ENCODE measurements at regions not wholly inside any gene's neighbourhood (a gene's known extent, or its start where the extent isn't known, plus 50 kb on each side); places are given as distances from the start of the nearest gene placed in this dataset.
"Not testable (repeated sequence)": the region's sequence is repeated elsewhere in the genome, so short reads cannot be mapped to it uniquely, and the experiment has no call there.

DNA sequence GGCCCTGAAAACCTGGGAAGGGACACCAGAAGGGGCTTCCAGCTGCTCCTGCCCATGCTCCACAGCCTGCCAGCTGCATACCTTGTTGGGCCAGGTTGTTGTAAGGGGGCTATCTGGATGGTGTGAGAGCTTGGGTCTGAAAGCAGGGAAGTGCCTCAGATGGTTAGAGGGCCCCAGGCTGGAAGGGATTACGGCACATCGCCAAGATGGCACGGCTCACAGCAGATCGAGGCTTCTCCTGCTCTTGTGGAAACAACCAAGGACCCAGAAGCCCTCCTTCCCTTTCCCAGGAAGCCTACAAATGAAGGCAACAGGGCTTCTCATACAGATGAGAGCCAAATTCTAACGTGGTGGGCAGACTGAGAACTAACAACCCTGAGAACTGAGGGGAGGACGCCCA is 121.7 kb upstream of the ADCY2 start:
- no peak for DNase-seq

DNA sequence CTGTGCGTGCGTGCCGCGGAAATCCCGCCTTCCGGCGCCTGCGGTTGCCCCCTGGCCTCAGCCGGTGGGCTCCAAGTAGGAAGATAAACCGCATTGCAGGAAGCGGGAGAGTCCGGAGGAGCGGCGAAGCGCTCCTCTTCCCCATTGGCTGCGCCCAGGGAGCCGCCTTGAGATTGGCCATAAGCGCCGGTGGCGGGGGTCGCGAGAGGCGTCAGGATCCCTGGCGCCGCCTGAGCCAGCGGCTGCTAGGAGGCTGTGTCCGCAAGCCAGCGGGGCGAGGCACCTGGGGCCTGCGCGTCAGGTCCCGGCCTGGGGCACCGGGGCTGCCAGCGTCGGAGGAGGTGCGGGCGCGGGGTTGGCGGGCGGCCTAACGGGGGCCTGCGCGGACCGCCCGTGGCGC is 106.3 kb upstream of the ADCY2 start:
- not testable (repeated sequence) for DNase-seq

DNA sequence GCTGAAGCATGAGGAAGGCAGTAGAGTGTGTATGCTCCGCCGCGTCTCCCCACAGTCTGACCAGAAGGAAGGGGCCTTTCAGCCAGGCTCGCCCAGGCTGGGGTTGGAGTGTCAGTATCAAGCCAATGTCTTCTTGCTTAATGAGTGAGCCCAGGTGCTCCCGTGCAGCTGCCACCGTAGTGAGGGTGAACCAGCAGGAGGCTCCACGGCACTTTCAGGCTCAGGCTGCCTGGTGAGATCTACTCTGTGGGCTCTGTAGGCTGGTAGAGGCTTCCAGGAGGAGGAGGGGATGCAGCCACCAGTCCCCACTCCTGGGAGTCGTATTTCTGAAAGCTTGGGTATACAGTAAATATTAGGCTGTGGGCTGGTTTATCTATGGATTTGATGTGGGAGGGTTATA is 98.1 kb upstream of the ADCY2 start:
- DNase-seq: not testable (repeated sequence)

DNA sequence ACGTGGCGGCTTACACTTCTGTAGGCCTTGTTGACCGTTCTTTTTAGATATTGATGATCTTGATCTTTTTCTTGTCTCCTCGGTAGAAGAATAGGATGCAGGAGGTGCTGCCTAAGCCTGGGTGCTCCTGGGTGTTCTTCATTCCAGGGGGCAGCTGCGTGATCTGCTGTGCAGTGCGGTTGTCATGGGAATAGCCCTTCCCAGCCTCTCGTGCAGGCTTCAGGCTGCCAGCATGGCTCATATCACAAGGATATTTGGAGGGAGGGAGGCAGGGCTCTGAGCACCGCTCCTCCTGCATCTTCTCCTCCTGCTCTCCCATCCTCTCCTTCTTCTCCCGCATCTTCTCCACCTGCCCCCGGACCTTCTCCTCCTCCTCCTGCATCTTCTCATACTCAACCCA is 96.2 kb upstream of the ADCY2 start:
- DNase-seq: not testable (repeated sequence)

DNA sequence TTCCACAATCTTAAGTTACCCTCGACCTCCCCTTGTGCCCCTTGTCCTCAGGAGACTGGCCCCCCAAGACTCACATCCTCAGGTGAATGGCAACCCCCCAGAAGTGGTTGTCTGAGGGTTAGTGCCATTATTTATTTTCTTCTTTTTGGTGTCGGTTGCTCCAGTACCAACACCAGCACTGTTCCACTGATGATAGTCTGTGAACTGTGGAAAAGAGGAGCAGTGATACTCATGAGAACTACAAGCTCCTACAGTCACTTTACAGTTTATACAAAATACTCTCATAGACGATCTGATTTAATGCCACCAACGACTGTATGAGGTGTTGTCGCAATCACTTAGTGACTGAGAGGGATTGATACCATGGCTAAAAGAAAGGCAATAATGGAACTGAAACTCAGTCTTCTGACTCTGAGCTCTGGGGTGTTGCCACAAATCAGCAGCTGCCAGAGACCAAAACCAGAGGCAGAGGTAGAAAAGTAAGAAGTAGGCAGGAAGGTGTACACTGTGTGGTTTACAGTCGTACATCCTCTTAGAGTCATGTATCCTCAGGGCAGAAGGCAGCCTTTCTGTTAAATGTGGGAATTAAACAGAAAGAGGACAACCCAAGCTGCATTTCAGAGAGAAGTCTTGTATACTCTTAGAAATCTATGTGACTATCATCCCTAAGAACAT is 90.8 kb upstream of the ADCY2 start:
- DNase-seq: not testable (repeated sequence)

DNA sequence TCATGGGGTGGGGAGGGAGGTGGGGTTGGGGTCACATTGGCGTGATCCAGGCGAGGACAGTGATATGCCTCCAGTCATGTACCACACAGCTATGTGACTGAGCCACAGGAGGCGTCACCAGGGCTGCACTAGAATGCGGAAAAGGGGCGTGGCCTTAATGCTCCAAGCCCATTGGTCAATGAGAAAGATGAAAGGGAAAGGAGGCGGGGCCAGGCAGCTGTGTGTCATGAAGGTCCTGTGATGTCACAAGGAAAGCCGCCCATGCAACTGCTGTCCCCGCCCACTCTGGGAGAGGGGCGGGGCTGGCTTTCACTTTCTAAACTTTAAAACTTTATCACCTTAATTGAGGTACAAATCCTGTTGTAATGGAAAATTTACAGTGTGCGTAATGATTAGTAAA is 89.4 kb upstream of the ADCY2 start:
- DNase-seq: not testable (repeated sequence)

DNA sequence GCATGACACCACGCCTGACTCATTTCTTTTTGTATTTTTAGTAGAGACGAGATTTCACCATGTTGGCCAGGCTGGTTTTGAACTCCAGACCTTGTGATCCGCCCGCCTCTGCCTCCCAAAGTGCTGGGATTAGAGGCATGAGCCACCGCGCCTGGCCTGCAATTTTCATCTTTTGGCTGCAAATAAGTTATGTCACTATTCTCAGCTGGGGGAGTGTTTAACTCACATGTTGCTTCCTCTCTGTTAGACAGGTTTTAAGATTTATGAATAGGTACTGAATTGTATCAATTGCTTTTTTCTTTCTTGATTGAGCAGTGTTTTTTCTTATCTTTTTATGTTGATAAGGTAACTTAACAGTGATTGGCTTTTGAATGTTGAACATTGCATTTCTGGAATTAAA is 88.2 kb upstream of the ADCY2 start:
- DNase-seq: not testable (repeated sequence)

DNA sequence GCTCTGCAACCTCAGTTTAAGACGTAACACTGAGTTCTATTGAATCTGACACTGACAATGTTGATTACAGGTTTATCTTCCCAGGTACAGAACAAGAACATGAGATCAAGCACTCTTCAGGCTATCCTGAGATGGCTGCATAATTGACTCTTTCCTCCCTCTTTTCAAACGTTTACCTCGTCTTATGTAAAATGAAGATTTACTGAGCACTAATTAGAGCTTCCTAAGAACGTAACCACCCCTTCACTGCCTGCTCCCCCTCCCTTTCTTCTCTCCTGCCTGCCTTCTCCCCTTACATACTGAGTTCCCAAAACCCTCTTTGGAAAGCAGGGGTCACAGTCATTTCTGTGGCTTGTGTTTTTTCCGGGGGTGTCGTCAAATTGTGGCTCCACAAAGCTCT is 86.2 kb upstream of the ADCY2 start:
- DNase-seq: not testable (repeated sequence)

DNA sequence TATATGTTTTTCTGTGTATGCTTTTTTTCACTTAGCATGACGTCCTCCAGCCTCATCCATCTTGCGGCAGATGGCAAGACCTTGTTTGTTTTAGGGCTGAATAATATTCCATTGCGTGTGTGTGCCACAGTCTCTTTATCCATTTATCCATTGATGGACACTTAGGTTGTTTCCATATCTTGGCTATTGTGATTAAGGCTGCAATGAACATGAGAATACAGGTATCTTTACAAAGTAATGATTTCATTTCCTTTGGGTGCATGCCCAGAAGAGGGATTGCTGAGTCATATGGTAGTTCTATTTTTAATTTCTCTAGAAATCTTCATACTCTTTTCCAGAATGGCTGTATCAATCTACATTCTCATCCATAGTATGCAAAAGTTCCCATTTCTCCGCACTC is 85.3 kb upstream of the ADCY2 start:
- not testable (repeated sequence) for DNase-seq

DNA sequence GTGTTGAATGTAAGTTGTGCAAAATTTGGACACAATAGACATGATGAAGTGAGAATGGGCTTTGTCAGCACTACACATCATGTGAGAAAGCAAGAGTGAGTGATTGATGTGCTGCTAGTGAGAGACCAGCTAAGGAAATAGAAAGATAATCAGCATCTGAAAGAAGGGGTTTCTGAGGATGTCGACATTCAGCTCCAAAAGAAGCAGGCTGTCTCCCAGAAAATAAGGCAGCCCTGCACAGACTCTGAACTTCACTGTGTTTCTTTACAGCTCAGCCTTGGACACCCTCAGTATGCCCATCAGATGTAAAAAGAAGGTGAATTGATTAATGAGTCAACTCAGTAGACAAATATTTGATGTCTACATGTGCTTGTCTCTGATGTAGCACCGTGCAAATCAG is 80.8 kb upstream of the ADCY2 start:
- DNase-seq: no peak

DNA sequence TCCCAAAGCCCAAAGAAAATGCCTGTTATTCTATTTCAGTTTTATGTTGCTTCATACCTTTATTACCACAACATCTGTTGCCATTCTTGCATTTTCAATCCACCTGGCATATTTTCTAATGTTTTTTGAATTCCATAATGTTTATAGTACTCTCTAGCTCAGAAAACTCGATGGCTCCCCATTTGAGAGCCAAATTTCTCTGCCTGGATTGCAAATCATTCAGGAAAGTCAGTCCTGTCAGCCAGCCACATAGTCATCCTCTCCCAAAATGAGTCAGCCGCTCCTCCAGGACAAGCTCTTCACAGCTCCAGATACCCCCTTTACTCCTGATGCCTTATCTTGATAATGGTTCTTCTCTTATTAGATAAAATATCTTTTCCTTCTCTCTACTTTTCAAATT is 78.2 kb upstream of the ADCY2 start:
- DNase-seq: no peak

DNA sequence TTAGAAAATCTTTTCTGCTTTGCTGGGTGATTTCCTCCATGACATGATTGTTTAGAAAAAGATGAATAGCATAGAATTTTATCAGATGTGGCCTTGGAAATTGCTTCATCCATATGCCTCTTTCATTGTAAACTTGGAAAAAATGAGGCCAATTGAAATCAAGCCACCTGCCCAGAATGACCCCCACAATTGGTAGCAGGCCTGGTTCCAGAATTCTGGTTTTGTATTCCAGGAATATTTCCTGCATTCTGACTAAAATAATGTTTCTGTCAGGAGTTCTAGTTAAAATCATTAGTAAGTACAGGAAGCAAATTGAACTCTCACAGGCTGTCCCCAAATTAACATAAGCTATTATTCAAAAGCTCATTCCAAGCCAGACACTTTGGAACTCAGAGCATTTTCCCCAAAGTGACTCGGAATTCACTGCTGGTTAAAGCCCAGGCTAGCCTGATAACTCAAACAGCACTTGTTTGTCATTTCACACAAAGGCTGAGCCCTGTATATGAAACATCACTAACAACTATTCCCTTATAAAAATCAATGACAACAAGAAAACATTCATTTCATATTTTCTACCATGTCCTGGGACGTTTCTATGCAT is 75.1 kb upstream of the ADCY2 start:
- no peak for DNase-seq

DNA sequence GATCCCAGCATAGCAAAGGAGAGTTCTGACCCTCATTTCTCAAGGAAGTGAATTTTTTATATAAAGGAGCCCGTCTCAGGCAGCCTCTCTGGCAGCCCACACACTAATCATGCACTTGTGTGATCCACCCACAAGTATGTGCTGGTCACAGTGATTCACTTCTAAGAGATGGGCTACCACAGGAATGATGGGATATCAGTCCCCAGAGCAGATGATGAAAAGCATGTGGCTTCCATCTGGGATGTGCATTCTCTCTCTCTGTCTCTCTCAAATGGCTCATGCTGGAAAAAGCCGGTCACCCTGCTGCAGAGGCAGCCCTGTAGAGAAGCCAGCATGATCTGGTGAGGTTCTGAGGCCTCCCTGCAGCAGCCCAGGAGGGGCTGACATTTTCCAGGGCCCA is 74.2 kb upstream of the ADCY2 start:
- peak in 2 of 58 donors; percentile 2 to 7 for DNase-seq

DNA sequence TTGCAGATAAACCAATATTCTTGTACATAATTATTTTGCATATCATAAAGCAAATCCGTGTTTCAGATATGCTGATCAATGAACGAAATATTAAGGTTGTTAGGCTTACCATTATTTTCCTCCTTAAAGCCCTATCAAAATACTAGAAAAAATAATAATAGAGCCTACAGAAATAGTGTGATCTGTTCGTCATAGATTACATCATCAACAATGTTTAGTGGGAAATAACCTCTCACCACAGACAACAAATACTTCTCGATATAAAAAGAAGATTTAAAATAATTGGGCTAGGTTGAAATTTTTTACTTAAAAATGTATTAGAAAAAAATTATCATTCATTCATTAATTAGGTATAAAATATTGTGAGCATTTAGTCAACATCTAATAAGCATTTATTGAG is 71.0 kb upstream of the ADCY2 start:
- no peak for DNase-seq

DNA sequence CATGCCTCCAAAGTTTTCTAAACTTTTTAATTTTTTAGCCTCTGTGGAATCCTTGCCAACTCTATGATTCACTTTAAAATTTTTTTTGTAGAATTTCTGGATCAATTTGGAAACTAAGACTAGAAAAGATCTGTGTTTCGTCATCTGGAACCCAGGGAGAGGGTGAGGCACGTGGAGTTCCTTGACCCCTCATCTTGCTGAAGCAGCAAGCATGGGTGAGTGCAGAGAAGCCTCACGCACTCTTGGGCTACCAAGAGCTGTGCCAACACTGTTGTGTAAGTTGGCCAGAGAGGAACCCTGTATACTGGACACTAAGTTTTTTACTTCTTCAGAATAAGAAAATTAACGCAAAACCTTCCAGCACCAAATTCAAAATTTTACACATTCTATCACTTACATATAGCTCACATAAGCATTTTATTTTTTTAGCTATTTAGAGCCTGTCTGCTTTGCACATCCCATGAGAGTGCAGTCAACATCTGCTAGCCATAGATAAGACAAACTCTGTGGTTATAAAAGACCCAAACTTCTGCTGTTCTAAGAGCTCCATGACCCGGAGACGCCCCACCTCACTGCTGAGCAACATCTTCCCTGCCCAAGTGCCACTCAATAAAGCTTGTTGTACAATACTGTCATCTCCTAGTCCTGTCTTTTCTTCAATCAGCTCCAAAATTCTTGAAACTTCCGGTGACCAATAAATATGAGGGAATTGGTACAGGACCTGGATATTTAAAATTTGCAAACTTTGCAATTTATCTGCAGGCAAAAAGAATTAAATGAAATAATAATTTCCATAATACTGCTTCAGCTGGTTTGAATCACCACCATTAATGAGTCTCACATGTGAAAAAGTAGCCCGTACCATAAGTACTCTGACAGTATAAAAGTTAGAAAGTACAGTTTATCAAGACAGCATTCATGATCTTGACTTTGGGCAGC is 69.7 kb upstream of the ADCY2 start:
- no peak for DNase-seq

DNA sequence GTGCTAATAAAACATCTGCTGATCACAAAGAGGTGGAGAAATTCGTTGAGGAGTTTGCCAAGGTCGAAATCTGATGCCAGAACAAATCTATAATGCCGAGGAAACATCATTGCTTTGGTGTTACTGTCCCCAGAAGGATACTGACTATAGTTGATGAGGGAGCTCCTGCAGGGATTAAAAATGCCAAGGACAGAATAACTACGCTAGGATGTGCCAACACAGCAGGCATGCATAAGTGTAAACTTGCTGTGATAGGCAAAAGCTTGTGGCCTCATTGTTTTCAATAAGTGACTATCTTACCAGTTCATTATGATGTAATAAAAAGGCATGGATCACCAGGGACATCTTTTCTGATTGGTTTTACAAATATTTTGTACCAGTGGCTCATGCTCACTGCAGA is 66.8 kb upstream of the ADCY2 start:
- no peak for DNase-seq

DNA sequence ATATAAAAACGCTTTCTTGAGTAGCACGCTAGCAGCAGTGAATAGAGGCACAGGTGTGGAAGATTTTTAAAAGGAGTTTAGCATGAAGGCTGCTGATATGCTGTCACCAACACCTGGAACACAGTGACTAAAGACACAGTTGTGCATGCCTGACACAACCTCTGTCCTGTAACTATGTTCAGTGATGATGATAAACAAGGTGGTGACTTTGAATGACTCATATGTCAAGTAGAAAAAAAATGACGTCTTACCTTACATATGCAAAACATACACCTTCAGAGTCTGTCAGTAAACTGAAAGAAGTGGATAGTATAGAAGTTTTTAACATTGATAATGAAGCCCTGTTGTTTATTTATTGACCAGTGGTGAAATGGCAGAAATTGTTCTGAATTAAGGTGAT is 66.2 kb upstream of the ADCY2 start:
- no peak for DNase-seq

DNA sequence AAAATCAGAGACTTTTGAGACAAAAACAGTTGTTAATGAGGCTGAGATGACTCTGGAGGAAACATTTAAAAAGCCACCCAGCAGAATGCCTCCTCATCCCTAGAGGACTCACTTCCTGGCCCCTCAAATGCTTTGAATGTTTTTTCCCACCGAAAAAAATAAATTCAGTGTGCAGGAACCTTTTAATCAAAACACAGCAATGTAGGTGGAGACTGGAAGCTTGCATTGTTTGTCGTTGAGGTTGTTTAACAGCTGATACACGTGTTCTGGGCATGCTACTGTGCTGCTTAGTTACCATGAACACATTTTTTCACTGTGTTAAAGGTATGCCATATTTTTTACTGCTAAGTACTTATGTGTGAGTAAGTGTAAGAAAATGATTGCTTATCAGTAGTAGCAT is 65.7 kb upstream of the ADCY2 start:
- DNase-seq: no peak

DNA sequence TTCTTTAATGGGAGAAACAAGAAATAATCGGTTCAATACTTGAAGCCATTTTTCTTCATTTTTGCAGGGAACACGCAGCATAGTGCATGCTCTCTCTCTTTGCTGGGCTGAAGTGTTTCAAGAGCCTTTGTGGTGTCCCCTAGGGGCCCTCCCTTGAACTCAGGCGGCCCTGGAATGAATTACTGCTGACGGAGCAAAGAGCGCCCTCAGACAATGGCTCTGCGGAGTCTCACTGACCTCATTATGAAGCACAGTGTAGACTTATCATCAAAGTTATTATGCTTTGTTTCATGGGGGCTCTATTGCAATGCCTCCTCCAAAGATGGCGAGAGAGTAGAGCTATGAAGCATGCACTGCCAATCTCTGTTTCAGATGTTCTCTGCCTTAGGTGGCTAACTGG is 64.8 kb upstream of the ADCY2 start:
- no peak for DNase-seq

Measured in anterior cingulate cortex (tissue), 58 donors.